Thyroid gland (tissue), 4 donors: ENCODE measurements at regions not wholly inside any gene's neighbourhood (a gene's known extent, or its start where the extent isn't known, plus 50 kb on each side); places are given as distances from the start of the nearest gene placed in this dataset.

ENCODE experiments used
- DNase-seq, 2 donors: peaks; one replicate each; pipeline ENCODE4 v3.0.0-alpha.2; 2019
- H3K27ac ChIP-seq, 3 donors: fragments of 200-600 bp; sonication (generic); 1 replicate in 2 of 3; 2 replicates in 1 of 3; pipeline ENCODE4 v1.5.1; 2016 to 2019; ENCODE audit warnings: mild to moderate bottlenecking in 1 of 3, moderate library complexity in 1 of 3
- H3K27me3 ChIP-seq: fragments of 200-600 bp; sonication (generic); one replicate; pipeline ENCODE4 v1.5.1; 2019
- H3K36me3 ChIP-seq, 2 donors: fragments of 200-600 bp; sonication (generic); one replicate each; pipeline ENCODE4 v1.5.1; 2016 to 2019
- H3K4me1 ChIP-seq, 2 donors: fragments of 200-600 bp; sonication (generic); one replicate each; pipeline ENCODE4 v1.5.1; 2017 to 2019
- H3K4me3 ChIP-seq, 3 donors: fragments of 200-600 bp; sonication (generic); replicated peaks in 1 of 3; 1 replicate in 2 of 3; 2 replicates in 1 of 3; pipeline ENCODE4 v1.5.1; 2016; ENCODE audit warnings: mild to moderate bottlenecking in 1 of 3
- H3K9me3 ChIP-seq: fragments of 200-600 bp; sonication (generic); one replicate; pipeline ENCODE4 v1.5.1; 2017
- CTCF ChIP-seq, 6 experiments: fragments of 200-600 bp in 3 of 6; fragments of 450-650 bp in 3 of 6; sonication (generic) in 3 of 6; IDR thresholded peaks; one replicate each; pipeline ENCODE4 v1.5.1; 2016 to 2019; ENCODE audit warnings: antibody characterized with exemption in 6 of 6, mild to moderate bottlenecking in 2 of 6, inconsistent platforms in 1 of 6, moderate library complexity in 1 of 6
- POLR2A ChIP-seq, 2 donors: fragments of 450-650 bp; IDR thresholded peaks; one replicate each; pipeline ENCODE4 v1.6.1; 2017; ENCODE audit warnings: antibody characterized with exemption in 2 of 2, mild to moderate bottlenecking in 2 of 2, moderate library complexity in 1 of 2
- WGBS, 2 donors: methylation state at CpG; one replicate each; pipeline ENCODE4 v1.1.5; 2017; 5-methylcytosine and 5-hydroxymethylcytosine counted together
- intact Hi-C: fragments of 100-400 bp; cut with DNase I; formaldehyde crosslinking; loops from one replicate; pipeline ENCODE4 v1.15.1; 2023

GRCh38 chrX:140092121-140092520 is 126.8 kb upstream of the CXorf66 start:
- Histone ChIP-seq H3K4me3 (no peak overlapping the region), H3K27me3 (no peaks in the 10 kb centered on the region), H3K4me1 (peaks cover 0 to 5% of the 10 kb centered on the region in 2 donors), H3K27ac (no peak overlapping the region), H3K36me3 (no peaks in the 10 kb centered on the region), H3K9me3 (no peaks in the 10 kb centered on the region)
- DNase-seq: peak in 1 of 2 donors; percentile 2
- no peak for TF ChIP-seq CTCF (IDR thresholded peaks at IDR 0.05)
- TF ChIP-seq POLR2A (IDR thresholded peaks at IDR 0.05): no peak
- WGBS, 2 donors: 90 to 100% methylated on average over 2 to 3 of the region's 26 CpGs
- intact Hi-C loops: no loop called here

GRCh38 chrX:140091125-140091886 is 126.0 kb upstream of the CXorf66 start:
- Histone ChIP-seq H3K4me1 (peaks cover 0 to 5% of the 10 kb centered on the region in 2 donors), H3K27ac (no peak overlapping the region), H3K36me3 (no peaks in the 10 kb centered on the region), H3K9me3 (no peaks in the 10 kb centered on the region), H3K4me3 (peak overlapping the region in 1 of 3 donors; percentile 21), H3K27me3 (no peaks in the 10 kb centered on the region)
- 0% methylated on average over 8 of the region's 88 CpGs; no CpG with 5 or more reads in 1 of the 2 donors for WGBS, 2 donors
- TF ChIP-seq POLR2A (IDR thresholded peaks at IDR 0.05) (no peak), CTCF (IDR thresholded peaks at IDR 0.05) (peak in 2 of 6 experiments; percentile 20 to 23)
- intact Hi-C loops: no loop called here
- DNase-seq: peak; percentile 36 to 46

GRCh38 chrX:140090800-140091124 is 125.4 kb upstream of the CXorf66 start:
- Histone ChIP-seq H3K36me3 (no peaks in the 10 kb centered on the region), H3K27me3 (no peaks in the 10 kb centered on the region), H3K4me1 (peaks cover 0 to 5% of the 10 kb centered on the region in 2 donors), H3K9me3 (no peaks in the 10 kb centered on the region), H3K4me3 (no peak overlapping the region), H3K27ac (no peak overlapping the region)
- WGBS, 2 donors: 5 to 6% methylated on average over 12 to 13 of the region's 15 CpGs
- intact Hi-C loops: no loop called here
- no peak for TF ChIP-seq POLR2A (IDR thresholded peaks at IDR 0.05)
- no peak for TF ChIP-seq CTCF (IDR thresholded peaks at IDR 0.05)
- DNase-seq: peak in 1 of 2 donors; percentile 1

GRCh38 chrX:140088438-140088837 is 123.1 kb upstream of the CXorf66 start:
- intact Hi-C loops: no loop called here

More at GRCh38 chrX:140088438-140088837, 123.1 kb upstream of the CXorf66 start:
- Histone ChIP-seq H3K27me3 (no peaks in the 10 kb centered on the region), H3K36me3 (no peaks in the 10 kb centered on the region), H3K4me1 (peaks cover 0 to 5% of the 10 kb centered on the region in 2 donors), H3K4me3 (no peak overlapping the region), H3K27ac (no peak overlapping the region), H3K9me3 (no peaks in the 10 kb centered on the region)
- no peak for TF ChIP-seq CTCF (IDR thresholded peaks at IDR 0.05)
- TF ChIP-seq POLR2A (IDR thresholded peaks at IDR 0.05): no peak
- 95 to 97% methylated on average over 2 of the region's 2 CpGs for WGBS, 2 donors
- DNase-seq: no peak
